SHP77 (cell line): ENCODE measurements at regions not wholly inside any gene's neighbourhood (a gene's known extent, or its start where the extent isn't known, plus 50 kb on each side); places are given as distances from the start of the nearest gene placed in this dataset.
A peak's percentile ranks its signal among the peaks of the same experiment; 100 is the strongest.

Experiments used
- DNase-seq, 2 experiments: peaks; one replicate each; lab custom pipeline; 2025; lab: John Stamatoyannopoulos, UW

DNA sequence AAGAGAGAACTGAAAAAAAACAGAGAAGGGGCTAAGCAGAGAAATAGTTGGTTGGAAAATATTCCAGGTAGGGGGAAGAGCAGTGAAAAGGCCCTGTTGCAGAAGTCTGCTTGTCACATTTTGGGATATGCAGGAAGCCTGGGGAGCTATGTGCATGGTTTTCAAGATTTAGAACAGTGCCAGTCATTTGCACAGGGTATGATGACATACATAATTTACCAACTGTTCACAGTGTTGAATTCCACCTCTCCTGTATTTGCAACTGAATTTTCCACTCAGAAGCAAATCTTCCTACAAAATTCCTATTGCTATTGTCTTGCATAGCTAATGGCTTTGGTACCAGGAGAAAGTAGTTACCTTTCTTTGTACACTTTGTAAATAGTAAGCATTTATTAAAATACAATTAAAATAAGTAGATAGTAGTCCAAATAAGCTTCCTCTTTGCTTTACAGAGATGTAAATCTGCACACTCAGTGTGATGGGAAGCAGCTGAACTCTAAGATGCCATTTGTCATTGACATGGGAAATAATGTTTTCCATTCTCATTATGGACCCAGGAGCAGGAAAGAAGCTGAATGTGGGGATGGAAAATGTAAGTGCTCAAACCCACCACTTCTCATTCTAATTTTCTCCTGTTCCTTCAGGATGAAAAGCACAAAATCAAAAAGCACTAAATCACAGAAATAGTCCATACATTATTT is 177.4 kb downstream of the BTG1 start:
- no peak for DNase-seq

DNA sequence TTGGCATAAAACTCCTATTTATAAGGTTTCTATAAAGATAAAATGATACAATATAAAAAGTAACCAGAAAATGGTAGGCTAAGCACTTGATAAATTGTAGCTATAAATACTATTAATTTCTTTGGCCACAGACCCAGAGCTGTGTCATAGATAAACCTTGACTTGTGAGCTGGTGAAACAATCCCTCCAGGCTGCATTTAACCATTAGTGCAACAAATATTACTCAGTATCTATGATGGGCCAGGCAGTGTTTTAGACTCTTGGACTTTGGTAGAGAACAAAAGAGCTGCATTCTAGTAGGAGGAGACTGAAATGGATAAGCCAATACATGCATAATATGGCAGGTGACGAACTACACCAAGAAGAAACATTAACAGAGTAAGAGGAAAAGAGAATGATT is 178.1 kb downstream of the BTG1 start:
- no peak for DNase-seq

DNA sequence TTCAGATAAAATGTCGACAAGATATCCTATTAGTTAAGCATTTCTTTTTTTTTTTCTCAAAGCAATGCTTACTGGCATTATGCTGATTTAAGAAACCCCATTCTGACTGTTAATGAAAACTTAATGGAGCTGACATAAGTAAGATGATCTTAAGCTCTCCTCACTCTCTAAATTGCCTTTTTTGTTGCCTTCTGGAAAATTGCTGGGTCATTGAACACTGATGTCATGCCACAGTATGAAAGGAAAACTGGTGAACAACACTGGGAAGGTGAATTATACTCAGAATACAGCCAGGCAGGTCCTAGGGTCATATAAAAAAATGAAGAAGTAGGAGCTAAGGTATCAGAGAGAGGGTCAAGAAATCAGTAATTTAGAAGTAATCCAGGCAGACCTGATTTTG is 179.9 kb downstream of the BTG1 start:
- no peak for DNase-seq

DNA sequence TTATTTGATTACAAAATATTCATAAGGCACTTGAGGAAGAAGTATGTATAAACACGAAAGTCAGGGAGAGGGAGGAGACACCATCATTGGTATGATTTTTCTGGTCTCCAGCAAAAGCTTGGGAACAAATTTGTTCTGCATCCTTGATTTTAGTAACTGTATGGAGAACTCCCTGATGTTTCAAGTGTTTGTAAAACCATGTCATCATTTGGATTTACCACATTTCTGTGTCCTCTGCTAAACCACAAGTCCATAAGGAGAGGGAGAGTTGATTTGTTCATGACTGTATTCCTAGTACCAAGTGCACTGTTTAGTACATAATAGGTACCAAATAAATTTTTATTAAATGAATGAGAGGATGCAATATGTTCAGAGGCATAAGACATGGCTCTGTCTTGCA is 181.1 kb downstream of the BTG1 start:
- DNase-seq = no peak

DNA sequence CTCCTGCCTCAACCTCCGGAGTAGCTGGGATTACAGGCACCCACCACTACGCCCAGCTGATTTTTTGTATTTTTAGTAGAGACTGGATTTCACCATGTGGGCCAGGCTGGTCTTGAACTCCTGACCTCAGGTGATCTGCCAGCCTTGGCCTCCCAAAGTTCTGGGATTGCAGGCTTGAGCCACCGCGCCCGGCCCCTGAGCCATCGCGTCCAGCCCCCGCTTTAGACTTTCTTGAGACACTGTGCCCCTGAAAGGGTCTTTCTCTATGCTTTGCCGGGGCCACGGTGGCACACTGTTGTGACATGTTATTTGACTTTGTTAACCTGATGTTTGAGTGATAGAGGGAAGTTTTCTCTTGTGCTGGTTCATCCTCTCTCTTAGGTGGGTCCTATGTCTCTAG is 186.4 kb downstream of the BTG1 start:
- no peak for DNase-seq

DNA sequence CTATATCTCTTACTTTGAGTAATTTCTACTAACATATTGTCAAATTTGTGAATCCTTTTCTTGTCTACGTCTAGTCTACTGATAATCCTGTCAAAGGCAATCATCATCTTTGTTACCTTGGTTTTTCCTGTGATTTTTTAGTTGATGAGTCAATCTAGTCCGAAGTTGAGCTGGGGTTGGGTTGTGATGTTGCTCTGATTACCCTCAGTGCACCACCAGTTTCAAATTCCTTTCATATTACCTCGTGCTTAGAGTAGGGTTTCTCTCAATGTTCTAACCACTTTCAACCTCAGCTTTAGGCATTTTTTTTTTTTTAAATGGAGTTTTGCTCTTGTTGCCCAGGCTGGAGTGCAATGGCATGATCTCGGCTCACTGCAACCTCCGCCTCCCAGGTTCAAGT is 186.8 kb downstream of the BTG1 start:
- no peak for DNase-seq

DNA sequence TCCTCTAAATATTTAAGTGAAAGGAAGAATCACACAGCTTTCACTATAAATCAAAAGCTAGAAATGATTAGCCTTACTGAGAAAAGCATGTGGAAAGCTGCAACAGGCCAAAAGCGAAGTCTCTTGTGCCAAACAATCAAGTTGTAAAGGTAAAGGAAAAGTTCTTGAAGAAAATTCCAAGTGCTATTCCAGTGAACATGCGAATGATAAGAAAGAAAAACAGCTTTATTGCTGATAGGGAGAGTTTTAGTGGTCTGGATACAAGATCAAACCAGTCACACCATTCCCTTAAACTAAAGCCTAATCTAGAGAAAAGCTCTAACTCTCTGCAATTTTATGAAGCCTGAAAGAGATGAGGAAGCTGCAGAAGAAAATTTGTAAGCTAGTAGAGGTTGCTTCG is 190.9 kb downstream of the BTG1 start:
- DNase-seq = no peak

DNA sequence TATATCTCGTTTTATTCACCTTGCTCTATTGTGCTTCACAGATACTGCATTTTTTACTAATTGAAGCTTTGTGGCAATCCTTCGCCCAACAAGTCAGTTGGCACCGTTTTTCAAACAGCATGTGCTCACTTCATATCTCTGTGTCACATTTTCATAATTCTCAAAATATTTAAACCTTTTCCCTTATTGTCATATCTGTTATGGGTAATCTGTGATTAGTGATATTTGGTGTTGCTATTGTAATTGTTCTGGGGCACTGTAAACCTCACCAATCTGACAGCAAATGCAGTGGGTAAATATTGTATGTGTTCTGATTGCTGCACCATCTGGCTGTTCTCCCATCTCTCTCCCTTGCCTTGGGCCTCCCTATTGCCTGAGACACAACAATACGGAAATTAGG is 191.3 kb downstream of the BTG1 start:
- DNase-seq = no peak

DNA sequence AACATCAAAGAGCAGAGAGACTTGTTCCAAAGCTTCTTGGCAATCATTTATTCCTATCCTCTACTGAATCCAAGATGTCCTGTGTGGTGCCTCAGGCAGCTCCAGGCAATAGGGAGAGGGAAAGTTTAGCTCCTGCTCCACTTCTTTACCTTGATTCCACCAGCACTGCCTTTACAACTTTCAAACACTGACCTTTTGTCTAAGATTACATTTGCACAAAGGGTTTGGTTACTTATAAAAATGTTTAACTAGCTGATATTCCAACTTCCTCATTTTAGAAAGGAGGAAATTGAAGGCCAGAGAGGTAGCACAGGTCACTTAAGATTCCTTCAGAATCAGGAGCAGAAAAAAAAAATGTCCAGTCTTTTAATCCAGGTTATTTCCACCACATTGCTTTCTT is 192.7 kb downstream of the BTG1 start:
- no peak for DNase-seq

DNA sequence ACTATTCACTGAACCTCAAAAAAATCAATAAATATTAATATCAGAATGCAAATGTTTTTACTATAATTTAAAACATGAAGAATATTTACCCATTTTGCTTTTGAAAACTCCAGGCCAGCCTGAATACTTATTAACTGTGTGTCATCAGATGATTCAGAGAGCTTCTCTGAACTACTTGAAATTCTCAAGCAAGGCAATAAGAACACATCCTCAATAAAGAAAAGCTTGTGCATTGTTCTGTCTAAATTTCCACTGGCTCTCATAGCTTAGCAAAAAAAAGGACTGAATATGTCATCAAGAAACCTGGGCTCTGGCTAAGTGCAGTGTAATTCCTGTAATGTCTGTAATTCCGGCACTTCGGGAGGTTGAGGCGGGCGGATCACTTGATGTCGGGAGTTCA is 194.1 kb downstream of the BTG1 start:
- no peak for DNase-seq

DNA sequence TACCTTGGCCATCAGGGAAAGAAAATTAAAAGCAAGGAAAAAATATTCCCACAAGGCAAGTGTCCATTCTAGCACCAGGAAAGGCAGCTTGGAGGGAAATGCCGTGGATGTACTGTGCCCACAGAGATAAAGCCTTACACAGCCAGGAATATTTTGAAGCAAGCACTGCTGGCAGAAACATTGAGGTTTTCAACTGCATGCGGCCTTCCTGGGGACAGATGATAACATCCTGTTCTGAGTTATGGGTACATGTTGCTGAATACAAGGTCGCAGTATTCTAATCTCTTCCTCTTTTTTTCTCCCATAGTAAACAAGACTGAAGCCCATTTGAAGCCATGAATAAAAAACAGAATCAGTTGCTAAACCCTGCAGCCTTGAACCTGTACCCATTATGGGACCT is 197.1 kb downstream of the BTG1 start:
- DNase-seq = no peak

DNA sequence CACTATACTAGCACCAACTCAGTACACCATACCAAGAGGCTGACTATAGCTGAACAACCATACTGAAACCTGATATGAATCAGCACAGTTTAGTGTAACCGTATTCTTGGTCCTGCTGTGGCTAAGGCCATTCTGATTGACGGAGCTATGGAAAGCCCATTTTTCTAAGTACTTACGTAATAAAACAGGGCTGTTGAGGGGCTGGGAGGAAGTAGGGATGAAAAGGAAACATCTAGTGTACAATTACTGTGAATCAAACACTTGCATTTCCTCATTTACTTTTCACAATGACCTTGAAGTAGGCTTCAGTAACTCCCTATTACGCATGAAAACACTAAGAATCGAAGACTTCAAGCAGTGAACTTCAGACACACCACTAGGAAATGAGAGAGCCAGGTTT is 198.2 kb downstream of the BTG1 start:
- DNase-seq = peak in 1 of 2 experiments; percentile 1

DNA sequence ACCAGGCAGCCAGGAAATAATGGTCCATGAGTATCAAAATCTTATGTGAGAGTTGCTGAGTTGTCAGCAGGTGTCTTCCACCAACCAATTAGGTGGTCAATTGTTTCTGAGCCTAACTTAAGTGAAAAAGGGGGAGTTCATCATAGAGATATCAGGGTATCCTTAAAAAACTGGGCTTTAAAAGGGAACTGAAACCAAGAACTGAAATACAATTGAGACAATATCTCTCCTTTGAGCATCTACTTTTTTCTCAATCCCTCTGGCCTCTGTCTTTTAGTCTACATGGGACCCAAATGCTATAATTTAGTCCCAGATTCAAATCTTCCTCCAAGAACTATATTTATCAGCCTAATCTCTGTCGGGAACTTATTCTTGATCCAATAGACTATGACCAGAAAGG is 201.0 kb downstream of the BTG1 start:
- no peak for DNase-seq

DNA sequence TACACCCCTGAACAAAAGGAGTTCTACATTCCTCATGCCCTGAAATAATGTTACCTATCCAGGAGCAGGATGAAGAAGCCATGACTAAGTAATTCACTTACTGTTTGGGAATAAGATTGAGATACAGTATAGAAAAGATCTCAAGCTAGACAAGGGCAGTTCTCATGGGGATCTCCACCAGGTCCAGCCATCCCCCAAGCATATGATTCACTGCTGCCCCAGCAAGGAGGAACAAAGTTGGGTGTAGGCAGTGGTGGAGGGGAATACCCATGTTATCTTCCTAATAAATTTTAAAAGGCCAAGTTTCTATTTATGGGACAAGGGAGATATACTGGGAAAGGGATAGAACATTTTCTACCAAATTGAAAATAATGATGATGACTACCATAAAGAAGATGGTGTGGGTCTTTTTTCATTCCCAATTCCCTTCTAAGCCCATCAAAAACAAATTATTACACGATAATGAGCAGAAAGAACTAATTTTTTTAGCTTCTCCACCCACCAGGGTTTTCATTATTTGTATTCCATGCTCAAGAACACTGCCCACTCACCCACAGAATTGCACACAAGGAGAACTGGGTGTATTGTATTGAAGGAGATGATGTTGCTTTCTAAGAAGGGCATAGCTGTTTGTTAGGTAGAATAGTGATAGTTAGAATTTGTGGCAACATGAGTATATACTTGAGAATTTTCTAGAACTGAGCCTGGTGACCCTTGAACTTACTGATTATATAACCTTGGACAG is 204.6 kb downstream of the BTG1 start:
- no peak for DNase-seq

DNA sequence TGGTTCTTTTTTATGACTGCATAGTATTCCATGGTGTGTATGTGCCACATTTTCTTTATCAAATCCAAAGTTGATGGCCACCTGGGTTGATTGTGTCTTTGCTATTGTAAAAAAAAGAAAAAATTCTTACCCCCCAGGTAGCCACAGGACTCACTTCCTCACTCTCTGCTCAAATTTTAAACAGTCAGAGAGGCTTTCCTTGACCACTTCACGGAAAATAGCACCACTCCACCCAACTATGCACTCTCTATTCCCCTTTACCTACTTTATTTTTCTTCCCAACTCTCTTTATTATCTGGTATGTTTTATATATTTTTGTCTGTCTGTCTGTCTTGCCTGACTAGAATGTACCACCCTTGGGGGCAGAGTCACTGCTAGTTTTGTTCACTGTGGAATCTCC is 205.3 kb downstream of the BTG1 start:
- no peak for DNase-seq

DNA sequence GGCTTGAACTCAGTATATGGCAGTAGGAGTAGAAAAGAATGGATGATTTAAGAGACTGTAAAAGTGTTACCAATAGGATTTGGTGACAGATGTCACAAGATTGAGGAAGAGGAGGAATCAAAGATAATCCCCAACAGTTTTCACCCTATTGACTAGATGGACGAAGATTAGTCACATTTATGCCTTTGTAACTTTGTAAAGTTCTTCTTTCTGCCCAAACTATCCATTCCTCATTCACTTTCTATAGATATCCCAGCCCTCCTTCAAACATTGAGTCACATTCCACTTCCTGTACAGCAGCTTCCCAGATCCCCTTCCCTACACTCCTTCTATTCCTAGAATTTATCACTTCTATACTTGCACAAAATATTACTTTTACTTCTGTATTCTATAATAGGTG is 207.9 kb downstream of the BTG1 start:
- no peak for DNase-seq

DNA sequence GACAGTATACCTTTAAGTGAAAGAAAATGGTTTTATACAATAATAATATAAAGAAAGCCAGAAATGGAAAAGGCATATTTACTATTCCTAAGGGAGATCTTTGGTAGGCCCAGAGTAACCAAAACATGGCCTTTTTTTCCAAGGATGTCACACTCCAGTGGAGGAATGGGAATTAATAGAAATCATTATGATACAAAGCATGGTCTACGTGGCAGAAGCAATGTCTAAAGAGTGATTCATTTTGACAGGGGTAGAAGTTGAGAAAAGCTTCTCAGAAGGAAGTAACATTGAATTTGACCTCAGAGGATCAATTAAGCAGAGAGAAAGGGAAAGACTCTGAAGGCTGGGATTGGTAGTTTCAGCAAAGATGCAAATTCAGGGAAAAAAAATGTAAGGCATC is 208.6 kb downstream of the BTG1 start:
- no peak for DNase-seq

DNA sequence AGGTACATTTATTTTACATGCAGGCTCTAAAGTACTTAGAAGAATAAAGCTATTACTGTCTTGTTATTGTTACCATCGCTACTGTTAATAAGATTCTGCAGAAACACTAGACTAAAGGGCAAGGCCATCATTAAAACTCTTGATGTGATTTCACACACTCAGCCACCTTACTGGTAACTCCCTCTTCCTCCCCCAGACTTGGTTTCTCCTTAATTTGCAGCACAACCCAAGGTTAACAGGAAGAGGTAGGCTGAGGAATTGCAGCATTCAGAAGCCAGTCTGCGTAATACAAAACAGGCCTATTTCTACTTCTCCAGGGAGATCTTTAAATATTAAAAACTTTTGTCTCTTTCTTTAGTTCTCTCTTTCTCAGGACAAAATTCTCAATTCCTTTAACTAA is 210.3 kb downstream of the BTG1 start:
- DNase-seq = no peak

DNA sequence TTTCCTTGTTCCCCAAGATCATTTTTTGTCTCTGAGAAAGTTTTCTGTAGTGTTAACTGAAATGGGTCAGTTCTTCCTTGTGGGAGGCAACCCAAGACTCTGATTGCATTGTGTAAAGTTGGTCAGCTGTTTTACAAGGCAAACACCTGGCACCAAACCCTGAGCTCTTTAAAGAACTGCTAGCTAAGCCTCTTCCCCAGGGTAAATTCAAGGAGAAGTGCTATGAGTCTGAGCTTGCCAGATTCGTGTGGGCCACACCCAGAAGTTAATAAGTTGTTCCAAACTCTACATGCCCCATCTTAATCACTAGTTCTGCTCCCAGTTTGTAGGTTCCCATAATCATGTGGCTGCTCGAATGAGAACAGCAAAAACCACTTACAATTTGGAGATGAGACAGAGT is 214.5 kb downstream of the BTG1 start:
- DNase-seq = no peak

DNA sequence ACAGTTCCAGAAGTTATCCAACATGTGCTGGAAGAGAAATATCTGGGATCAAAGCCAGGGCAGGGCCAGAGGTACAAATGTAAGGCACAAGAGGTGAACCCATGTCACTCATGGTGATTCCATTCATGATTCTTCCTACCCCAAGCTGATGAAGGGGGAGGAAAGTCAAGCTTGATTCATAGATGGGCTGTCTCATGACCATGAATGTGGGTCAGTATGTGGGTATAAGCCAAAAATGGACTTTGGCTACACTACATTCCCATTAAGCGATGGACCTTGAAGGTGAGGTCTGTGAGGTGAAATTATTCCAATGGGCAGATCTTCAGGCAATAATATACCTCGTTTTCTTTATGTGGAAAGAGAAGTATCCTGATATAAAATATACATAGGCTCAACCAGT is 217.1 kb downstream of the BTG1 start:
- DNase-seq = no peak

DNA sequence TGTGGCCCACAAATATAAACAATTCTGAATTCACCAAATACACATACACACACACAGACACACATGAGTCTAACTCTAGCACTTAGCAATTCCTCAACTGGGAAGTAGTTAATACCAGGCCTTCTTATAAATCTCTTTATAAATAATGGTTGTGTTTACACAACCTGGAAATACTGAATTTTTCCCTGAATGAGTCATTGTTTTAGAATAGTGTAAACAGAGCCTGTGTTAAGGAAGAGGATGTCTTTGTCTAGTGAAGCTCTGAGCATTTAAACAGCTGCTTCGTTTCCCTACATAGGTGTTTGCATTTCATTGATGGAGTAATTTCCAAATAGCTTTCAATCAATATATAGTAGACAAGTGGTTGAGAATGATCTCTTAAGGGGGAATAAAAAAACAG is 218.8 kb downstream of the BTG1 start:
- peak; percentile 91 to 92 for DNase-seq

DNA sequence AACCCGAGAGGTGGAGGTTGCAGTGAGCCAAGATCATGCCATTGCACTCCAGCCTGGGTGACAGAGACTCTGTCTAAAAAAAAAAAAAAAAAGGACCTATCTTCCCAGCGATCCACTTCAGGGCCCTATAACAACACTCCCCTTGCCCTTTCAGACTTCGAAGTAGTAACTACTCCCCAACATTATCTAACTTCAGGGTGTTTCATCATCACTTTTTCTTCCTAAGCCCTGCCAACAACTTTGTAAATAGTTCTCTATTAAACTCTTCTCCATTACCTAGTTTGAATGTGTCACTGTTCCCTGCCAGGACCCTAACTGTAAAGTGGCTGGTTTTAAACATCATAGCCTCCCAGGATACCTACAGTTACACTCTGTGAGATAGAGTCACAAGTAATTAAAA is 220.8 kb downstream of the BTG1 start:
- no peak for DNase-seq

DNA sequence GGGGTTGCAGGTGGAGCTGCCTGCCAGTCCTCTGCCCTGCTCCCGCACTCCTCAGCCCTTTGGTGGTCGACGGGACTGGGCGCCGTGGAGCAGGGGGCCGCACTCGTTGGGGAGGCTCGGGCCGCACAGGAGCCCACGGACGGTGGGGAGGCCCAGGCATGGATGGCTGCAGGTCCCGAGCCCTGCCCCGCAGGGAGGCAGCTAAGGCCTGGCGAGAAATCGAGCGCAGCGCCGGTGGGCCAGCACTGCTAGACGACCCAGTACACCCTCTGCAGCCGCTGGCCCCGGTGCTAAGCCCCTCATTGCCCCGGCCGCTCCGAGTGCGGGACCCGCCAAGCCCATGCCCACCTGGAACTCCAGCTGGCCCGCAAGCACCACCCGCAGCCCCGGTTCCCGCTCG is 221.8 kb downstream of the BTG1 start:
- no peak for DNase-seq

DNA sequence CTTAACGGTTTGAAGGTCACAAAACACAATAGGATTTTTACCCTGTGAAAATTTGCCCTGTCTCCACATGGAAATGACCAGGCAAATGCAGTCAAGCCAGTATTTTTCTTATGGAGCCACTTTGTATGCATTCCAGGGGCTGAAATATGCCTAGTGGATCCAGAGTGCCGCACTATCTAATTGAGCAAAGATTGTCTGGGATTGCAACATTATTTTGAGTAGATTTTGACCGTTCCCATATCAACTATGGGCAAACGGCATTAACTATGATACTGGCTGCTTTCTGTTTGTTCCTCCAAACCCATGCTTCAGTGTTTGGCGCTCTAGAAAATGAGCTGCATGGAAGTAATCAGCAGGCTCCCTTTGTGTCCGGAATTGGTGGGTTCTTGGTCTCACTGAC is 223.0 kb downstream of the BTG1 start:
- DNase-seq = no peak
